ENCODE measurements at regions not wholly inside any gene's neighbourhood (a gene's known extent, or its start where the extent isn't known, plus 50 kb on each side); places are given as distances from the start of the nearest gene placed in this dataset.

DNA sequence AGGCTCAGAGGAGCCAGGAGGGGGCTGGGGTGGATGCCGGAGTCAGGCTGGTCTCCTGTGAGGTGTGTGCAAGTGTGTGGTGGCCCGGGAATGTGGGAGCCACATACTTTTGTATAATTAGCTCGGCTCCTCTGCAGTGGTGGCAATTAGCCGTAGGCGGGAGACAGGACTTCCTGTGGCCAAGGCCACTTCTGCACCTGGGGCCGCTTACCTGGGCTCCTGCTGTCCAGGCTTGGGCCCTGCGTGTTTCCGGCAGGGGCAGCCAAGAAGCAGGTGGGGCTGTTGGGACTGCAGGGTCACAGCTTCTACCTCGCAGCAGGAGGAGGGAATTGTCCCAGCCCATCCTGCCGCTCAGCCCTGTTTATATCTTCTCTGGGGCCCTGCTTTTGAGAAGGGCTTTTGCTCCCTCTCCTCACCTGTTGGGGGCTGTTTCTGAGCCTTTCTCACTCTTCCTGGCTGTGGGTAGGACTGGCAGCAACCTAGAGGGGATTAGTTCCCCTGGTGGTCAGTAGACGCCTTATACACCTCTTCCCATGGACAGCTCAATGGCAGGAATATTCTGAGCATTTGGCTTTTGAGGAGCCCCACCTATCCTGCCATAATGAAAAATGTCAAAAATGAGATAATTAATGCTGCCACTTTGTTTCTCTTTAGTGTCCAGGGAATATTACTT lies 145.4 kb upstream of the PITX1 start:
- TF ChIP-seq, protein P1, sequence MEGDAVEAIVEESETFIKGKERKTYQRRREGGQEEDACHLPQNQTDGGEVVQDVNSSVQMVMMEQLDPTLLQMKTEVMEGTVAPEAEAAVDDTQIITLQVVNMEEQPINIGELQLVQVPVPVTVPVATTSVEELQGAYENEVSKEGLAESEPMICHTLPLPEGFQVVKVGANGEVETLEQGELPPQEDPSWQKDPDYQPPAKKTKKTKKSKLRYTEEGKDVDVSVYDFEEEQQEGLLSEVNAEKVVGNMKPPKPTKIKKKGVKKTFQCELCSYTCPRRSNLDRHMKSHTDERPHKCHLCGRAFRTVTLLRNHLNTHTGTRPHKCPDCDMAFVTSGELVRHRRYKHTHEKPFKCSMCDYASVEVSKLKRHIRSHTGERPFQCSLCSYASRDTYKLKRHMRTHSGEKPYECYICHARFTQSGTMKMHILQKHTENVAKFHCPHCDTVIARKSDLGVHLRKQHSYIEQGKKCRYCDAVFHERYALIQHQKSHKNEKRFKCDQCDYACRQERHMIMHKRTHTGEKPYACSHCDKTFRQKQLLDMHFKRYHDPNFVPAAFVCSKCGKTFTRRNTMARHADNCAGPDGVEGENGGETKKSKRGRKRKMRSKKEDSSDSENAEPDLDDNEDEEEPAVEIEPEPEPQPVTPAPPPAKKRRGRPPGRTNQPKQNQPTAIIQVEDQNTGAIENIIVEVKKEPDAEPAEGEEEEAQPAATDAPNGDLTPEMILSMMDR (IDR thresholded peaks at IDR 0.05; ENCODE audit: low read depth, low read length, missing input control): no peak
- TF ChIP-seq, protein P2, sequence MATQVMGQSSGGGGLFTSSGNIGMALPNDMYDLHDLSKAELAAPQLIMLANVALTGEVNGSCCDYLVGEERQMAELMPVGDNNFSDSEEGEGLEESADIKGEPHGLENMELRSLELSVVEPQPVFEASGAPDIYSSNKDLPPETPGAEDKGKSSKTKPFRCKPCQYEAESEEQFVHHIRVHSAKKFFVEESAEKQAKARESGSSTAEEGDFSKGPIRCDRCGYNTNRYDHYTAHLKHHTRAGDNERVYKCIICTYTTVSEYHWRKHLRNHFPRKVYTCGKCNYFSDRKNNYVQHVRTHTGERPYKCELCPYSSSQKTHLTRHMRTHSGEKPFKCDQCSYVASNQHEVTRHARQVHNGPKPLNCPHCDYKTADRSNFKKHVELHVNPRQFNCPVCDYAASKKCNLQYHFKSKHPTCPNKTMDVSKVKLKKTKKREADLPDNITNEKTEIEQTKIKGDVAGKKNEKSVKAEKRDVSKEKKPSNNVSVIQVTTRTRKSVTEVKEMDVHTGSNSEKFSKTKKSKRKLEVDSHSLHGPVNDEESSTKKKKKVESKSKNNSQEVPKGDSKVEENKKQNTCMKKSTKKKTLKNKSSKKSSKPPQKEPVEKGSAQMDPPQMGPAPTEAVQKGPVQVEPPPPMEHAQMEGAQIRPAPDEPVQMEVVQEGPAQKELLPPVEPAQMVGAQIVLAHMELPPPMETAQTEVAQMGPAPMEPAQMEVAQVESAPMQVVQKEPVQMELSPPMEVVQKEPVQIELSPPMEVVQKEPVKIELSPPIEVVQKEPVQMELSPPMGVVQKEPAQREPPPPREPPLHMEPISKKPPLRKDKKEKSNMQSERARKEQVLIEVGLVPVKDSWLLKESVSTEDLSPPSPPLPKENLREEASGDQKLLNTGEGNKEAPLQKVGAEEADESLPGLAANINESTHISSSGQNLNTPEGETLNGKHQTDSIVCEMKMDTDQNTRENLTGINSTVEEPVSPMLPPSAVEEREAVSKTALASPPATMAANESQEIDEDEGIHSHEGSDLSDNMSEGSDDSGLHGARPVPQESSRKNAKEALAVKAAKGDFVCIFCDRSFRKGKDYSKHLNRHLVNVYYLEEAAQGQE (IDR thresholded peaks at IDR 0.05): no peak
- TF ChIP-seq, protein P3, sequence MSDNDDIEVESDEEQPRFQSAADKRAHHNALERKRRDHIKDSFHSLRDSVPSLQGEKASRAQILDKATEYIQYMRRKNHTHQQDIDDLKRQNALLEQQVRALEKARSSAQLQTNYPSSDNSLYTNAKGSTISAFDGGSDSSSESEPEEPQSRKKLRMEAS (IDR thresholded peaks at IDR 0.05): no peak
- TF ChIP-seq GABPA (IDR thresholded peaks at IDR 0.05 in 1 of 2, conservative IDR thresholded peaks at IDR 0.05 in 1 of 2): no peak
- TF ChIP-seq RAD21 (IDR thresholded peaks at IDR 0.05): no peak
- TF ChIP-seq EGR1 (IDR thresholded peaks at IDR 0.05; ENCODE audit: low read depth in 2 of 2): no peak

All from liver (tissue), 3 donors.